H9 (cell line): ENCODE measurements at regions not wholly inside any gene's neighbourhood (a gene's known extent, or its start where the extent isn't known, plus 50 kb on each side); places are given as distances from the start of the nearest gene placed in this dataset.

Experiments used
- DNase-seq: peaks from one replicate; pipeline ENCODE4 v3.0.0-alpha.2; 2017
- H2AFZ ChIP-seq: one replicate; pipeline ENCODE4 v1.6.1; 2013; ENCODE audit warnings: mild to moderate bottlenecking, low read length, control low read depth, moderate library complexity
- H2AK5ac ChIP-seq: 2 replicates; pipeline ENCODE4 v1.6.1; 2013; ENCODE audit warnings: low read length, control low read depth, mixed read lengths; ENCODE audit not compliant: insufficient read length
- H2BK120ac ChIP-seq: one replicate; pipeline ENCODE4 v1.6.1; 2013; ENCODE audit warnings: low read depth, mild to moderate bottlenecking, low read length, control low read depth, inconsistent platforms; ENCODE audit not compliant: poor library complexity, severe bottlenecking
- H2BK12ac ChIP-seq: 2 replicates; pipeline ENCODE4 v1.6.1; 2013; ENCODE audit warnings: low read length, control low read depth, mixed read lengths, low read depth; ENCODE audit not compliant: insufficient read length
- H2BK15ac ChIP-seq: 2 replicates; pipeline ENCODE4 v1.6.1; 2013; ENCODE audit warnings: low read depth, low read length, control low read depth
- H2BK20ac ChIP-seq: one replicate; pipeline ENCODE4 v1.6.1; 2013; ENCODE audit warnings: low read depth, mild to moderate bottlenecking, low read length, control low read depth, inconsistent platforms; ENCODE audit not compliant: poor library complexity, severe bottlenecking
- H2BK5ac ChIP-seq: 2 replicates; pipeline ENCODE4 v1.6.1; 2013; ENCODE audit warnings: low read length, control low read depth, mixed read lengths; ENCODE audit not compliant: insufficient read length
- H3K14ac ChIP-seq: 2 replicates; pipeline ENCODE4 v1.6.1; 2013; ENCODE audit warnings: low read length, control low read depth; ENCODE audit not compliant: insufficient read depth
- H3K18ac ChIP-seq: 2 replicates; pipeline ENCODE4 v1.6.1; 2013; ENCODE audit warnings: low read depth, mild to moderate bottlenecking, mixed read lengths, low read length, control low read depth; ENCODE audit not compliant: insufficient read length
- H3K23ac ChIP-seq: 2 replicates; pipeline ENCODE4 v1.6.1; 2013; ENCODE audit warnings: low read length, control low read depth, mixed read lengths, low read depth; ENCODE audit not compliant: insufficient read length
- H3K23me2 ChIP-seq: 2 replicates; pipeline ENCODE4 v1.6.1; 2013; ENCODE audit warnings: low read depth, mild to moderate bottlenecking, mixed read lengths, low read length, control low read depth; ENCODE audit not compliant: insufficient read length, poor library complexity, severe bottlenecking
- H3K27ac ChIP-seq: 2 replicates; pipeline ENCODE4 v1.5.1; 2013; ENCODE audit warnings: low read length, control low read depth, mixed read lengths, low read depth; ENCODE audit not compliant: insufficient read length
- H3K27me3 ChIP-seq: 2 replicates; pipeline ENCODE4 v1.6.1; 2013; ENCODE audit warnings: low read length, control low read depth, inconsistent platforms; ENCODE audit not compliant: insufficient read depth
- H3K4ac ChIP-seq: 2 replicates; pipeline ENCODE4 v1.6.1; 2013; ENCODE audit warnings: low read depth, mild to moderate bottlenecking, control low read depth, inconsistent platforms, low read length, moderate library complexity
- H3K4me1 ChIP-seq: 2 replicates; pipeline ENCODE4 v1.6.1; 2013; ENCODE audit warnings: low read length, control low read depth, inconsistent platforms; ENCODE audit not compliant: insufficient read depth
- H3K4me2 ChIP-seq: 2 replicates; pipeline ENCODE4 v1.6.1; 2013; ENCODE audit warnings: low read length, control low read depth, mixed read lengths; ENCODE audit not compliant: insufficient read length, insufficient read depth
- H3K56ac ChIP-seq: 2 replicates; pipeline ENCODE4 v1.6.1; 2013; ENCODE audit warnings: low read depth, mild to moderate bottlenecking, mixed read lengths, low read length, control low read depth; ENCODE audit not compliant: insufficient read length
- H3K79me1 ChIP-seq: 2 replicates; pipeline ENCODE4 v1.6.1; 2013; ENCODE audit warnings: low read depth, mild to moderate bottlenecking, moderate library complexity, low read length, control low read depth, inconsistent platforms; ENCODE audit not compliant: insufficient read depth, poor library complexity, severe bottlenecking
- H3K79me2 ChIP-seq: 2 replicates; pipeline ENCODE4 v1.6.1; 2013; ENCODE audit warnings: low read length, control low read depth, inconsistent platforms; ENCODE audit not compliant: insufficient read depth
- H3K9ac ChIP-seq: 2 replicates; pipeline ENCODE4 v1.6.1; 2013; ENCODE audit warnings: low read length, control low read depth, mixed read lengths; ENCODE audit not compliant: insufficient read length; ENCODE audit errors: extremely low read depth
- H3K9me3 ChIP-seq: one replicate; pipeline ENCODE4 v1.6.1; 2013; ENCODE audit warnings: low read depth, low read length, inconsistent platforms; ENCODE audit not compliant: control insufficient read depth
- H3T11ph ChIP-seq: one replicate; pipeline ENCODE4 v1.6.1; 2013; ENCODE audit warnings: mild to moderate bottlenecking, low read length, control low read depth, inconsistent platforms
- H4K20me1 ChIP-seq: one replicate; pipeline ENCODE4 v1.6.1; 2013; ENCODE audit not compliant: control insufficient read depth, insufficient read length, insufficient read depth
- H4K5ac ChIP-seq: 2 replicates; pipeline ENCODE4 v1.6.1; 2013; ENCODE audit warnings: low read depth, mild to moderate bottlenecking, mixed read lengths, low read length, control low read depth; ENCODE audit not compliant: insufficient read length
- H4K8ac ChIP-seq: replicated peaks from 2 replicates; pipeline ENCODE4 v1.6.1; 2013; ENCODE audit warnings: low read length, control low read depth, mixed read lengths, low read depth; ENCODE audit not compliant: insufficient read length
- H4K91ac ChIP-seq: 2 replicates; pipeline ENCODE4 v1.6.1; 2013; ENCODE audit warnings: low read depth, mild to moderate bottlenecking, moderate library complexity, mixed read lengths, low read length, control low read depth; ENCODE audit not compliant: insufficient read length
- H3K27ac Mint-ChIP-seq, 3 experiments: 2 replicates in 2 of 3; 3 replicates in 1 of 3; pipeline ENCODE4 v1.8.0; 2020 to 2021; ENCODE audit warnings: mixed read lengths in 3 of 3, mild to moderate bottlenecking in 1 of 3, moderate library complexity in 1 of 3
- H3K27me3 Mint-ChIP-seq: 2 replicates; pipeline ENCODE4 v1.8.0; 2021; ENCODE audit warnings: low read depth, mild to moderate bottlenecking, moderate library complexity, mixed read lengths
- H3K36me3 Mint-ChIP-seq, 3 experiments: 2 replicates in 2 of 3; 3 replicates in 1 of 3; pipeline ENCODE4 v1.8.0; 2020 to 2021; ENCODE audit warnings: low read depth in 3 of 3, mixed read lengths in 3 of 3; ENCODE audit not compliant: insufficient read depth in 1 of 3
- H3K4me1 Mint-ChIP-seq, 2 experiments: 2 replicates each; pipeline ENCODE4 v1.8.0; 2020; ENCODE audit warnings: mixed read lengths in 2 of 2
- H3K4me3 Mint-ChIP-seq, 2 experiments: 2 replicates in 1 of 2; 3 replicates in 1 of 2; pipeline ENCODE4 v1.8.0; 2020 to 2021; ENCODE audit warnings: mild to moderate bottlenecking in 2 of 2, mixed read lengths in 2 of 2, moderate library complexity in 1 of 2
- H3K9me3 Mint-ChIP-seq, 2 experiments: 2 replicates in 1 of 2; 3 replicates in 1 of 2; pipeline ENCODE4 v1.8.0; 2020; ENCODE audit warnings: mild to moderate bottlenecking in 2 of 2, mixed read lengths in 2 of 2, moderate library complexity in 1 of 2
- CTCF ChIP-seq: fragments of 200-600 bp; sonication (generic); conservative IDR thresholded peaks from 3 replicates; pipeline ENCODE4 v1.8.0; 2021; ENCODE audit warnings: antibody characterized with exemption, mild to moderate bottlenecking
- WGBS: extraction: QIAGEN DNeasy Blood & Tissue Kit; methylation state at CpG from one replicate; pipeline ENCODE4 v1.1.7; 2013; ENCODE audit warnings: missing lambda C conversion rate, low lambda C conversion rate, mixed read lengths; ENCODE audit not compliant: insufficient read length; ENCODE audit errors: extremely low coverage; 5-methylcytosine and 5-hydroxymethylcytosine counted together

- peaks cover 32% of the 10 kb centered on the region for H3K27me3 Mint-ChIP-seq
- H4K91ac ChIP-seq = no peak overlapping the region
Measured at GRCh38 chr5:173378727-173379126, 50.5 kb upstream of the STC2 start.

More at GRCh38 chr5:173378727-173379126, 50.5 kb upstream of the STC2 start:
- Histone ChIP-seq H3K4ac (no peak overlapping the region), H3K4me1 (no peaks in the 10 kb centered on the region), H2BK12ac (no peak overlapping the region), H2BK120ac (no peak overlapping the region), H2BK5ac (no peak overlapping the region), H3K27ac (no peak overlapping the region), H2AK5ac (no peak overlapping the region), H3K14ac (no peak overlapping the region), H3K79me2 (no peaks in the 10 kb centered on the region), H4K8ac (no peak overlapping the region), H2BK15ac (no peak overlapping the region), H3K4me2 (no peak overlapping the region), H3K56ac (no peak overlapping the region), H3K9ac (no peak overlapping the region), H2BK20ac (no peak overlapping the region), H3T11ph (no peak overlapping the region), H3K23ac (no peak overlapping the region), H4K20me1 (no peaks in the 10 kb centered on the region), H2AFZ (no peak overlapping the region), H3K18ac (no peak overlapping the region), H3K23me2 (no peaks in the 10 kb centered on the region), H3K27me3 (no peaks in the 10 kb centered on the region), H4K5ac (no peak overlapping the region), H3K79me1 (no peaks in the 10 kb centered on the region), H3K9me3 (no peaks in the 10 kb centered on the region)
- no peak for TF ChIP-seq CTCF
- no peaks in the 10 kb centered on the region for H3K4me1 Mint-ChIP-seq
- no peaks in the 10 kb centered on the region; a peak in 1 of 7 replicates for H3K36me3 Mint-ChIP-seq
- DNase-seq = no peak
- H3K9me3 Mint-ChIP-seq = no peaks in the 10 kb centered on the region; a peak in 1 of 5 replicates
- WGBS = no CpG with 5 or more reads among the region's 3 CpGs
- H3K27ac Mint-ChIP-seq = no peak overlapping the region
- H3K4me3 Mint-ChIP-seq = no peak overlapping the region
